DMS114 treated with DMSO at 0.1 percent for 48 hours (cell line): ENCODE measurements at regions not wholly inside any gene's neighbourhood (a gene's known extent, or its start where the extent isn't known, plus 50 kb on each side); places are given as distances from the start of the nearest gene placed in this dataset.

ENCODE experiments used
- DNase-seq: peaks from one replicate; lab custom pipeline; 2025; ENCODE audit not compliant: unreplicated experiment; lab: John Stamatoyannopoulos, UW

GRCh38 chr4:11735651-11736050 lies 307.0 kb upstream of the HS3ST1 start:
- DNase-seq = no peak

DNA sequence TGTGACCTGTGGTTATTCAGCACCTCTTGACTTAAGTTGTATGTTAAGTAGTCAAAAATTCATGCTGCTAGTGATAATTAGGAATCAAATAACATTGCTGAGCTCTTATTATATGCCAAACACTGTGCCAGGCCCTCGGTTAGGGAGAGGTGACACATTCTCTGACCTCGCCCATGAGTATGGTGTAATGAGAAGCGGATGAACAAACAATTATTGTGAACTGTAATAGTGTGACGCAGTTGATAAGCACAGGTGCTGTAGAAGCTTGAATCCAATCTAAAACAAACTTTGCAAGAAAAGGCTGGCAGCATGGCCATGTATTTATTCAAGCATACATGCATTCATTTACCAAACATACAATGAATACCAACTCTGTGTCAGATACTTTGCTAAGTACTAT lies 303.5 kb upstream of the HS3ST1 start:
- DNase-seq = no peak

DNA sequence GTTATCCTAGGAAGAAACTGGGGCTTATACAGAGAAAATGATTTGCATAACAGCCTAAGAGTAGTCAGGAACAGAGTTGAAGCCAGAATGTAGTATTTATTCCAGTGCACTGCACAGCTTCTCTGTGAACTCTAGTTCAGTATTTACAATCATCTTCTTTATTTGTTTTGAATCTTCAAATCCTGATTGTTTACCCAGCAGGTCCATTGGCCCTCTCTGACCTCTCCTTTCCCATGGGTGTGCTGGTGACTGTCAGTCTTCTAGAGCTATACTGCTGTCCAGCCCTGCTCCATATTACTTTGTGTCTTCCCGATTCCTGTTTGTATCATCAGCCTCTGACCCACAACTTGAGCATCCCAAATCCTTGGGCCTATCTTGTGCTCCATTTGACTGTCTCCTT lies 301.9 kb upstream of the HS3ST1 start:
- DNase-seq = no peak

DNA sequence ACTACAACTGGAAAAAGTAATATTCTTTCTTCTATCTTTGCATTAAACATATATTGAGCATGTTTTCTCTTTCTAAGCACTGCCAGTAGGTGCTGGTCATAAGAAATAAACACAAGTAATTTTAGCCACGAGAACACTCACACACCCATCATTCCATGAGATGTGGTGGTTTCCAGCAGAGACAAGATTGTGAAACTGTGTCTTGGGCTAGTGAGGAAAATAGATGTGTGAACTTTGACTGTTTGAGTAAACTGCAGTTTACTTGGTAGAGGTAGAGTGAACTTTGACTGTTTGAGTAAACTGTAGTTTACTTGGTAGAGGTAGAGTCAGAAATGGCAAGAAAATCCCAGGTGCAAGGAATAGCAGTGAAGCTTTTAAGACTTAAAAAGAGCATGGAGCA lies 300.9 kb upstream of the HS3ST1 start:
- no peak for DNase-seq

DNA sequence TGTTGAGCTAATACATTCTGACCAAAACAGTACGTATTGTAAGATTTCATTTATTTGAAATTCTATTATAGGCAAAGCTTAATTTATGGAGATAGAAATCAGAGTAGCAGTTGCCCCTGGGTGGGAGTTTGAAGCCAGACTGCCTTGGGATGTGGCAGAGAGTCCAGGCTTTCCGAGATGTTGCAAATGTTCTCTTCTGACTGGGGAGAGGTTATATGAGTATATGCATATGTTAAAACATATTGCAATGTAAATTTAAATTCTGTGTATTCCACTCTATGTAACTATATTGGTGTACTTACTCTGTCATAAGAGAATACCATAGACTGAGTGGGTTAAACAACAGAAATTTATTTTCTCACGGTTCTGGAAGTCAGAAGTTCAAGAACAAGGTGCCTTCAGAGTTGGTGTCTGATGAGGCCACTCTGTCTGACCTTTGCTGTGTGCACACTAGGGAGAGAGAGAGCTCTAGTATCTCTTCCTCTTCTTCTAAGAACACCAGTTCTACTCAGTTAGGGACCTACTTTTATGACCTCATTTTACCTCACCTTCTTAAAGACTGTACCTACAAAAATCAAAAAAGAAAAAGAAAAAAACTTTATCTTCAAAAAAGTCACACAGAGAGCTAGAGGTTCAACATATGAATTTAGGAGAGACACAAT lies 299.3 kb upstream of the HS3ST1 start:
- no peak for DNase-seq

GRCh38 chr4:11724731-11725130 lies 296.0 kb upstream of the HS3ST1 start:
- no peak for DNase-seq

DNA sequence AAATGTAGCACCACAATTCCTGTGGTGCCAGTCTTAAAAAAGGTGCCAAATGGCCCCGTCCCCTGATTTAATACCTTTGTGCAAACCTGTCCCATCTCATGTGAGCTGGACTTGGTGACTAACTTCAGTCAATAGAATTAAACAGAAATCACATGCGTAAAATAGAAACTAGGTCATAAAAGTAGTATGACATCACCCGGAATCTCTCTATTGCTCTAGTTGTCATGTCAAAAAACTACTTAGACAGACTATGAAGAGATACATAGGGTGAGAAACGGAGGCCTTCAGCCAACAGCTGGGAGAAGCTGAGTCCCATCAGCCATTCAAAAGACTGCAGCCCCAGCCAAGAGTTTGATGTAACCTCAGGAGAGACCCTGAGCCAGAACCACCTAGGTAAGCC lies 293.5 kb upstream of the HS3ST1 start:
- DNase-seq = no peak

GRCh38 chr4:11720292-11720691 lies 291.6 kb upstream of the HS3ST1 start:
- DNase-seq = no peak

DNA sequence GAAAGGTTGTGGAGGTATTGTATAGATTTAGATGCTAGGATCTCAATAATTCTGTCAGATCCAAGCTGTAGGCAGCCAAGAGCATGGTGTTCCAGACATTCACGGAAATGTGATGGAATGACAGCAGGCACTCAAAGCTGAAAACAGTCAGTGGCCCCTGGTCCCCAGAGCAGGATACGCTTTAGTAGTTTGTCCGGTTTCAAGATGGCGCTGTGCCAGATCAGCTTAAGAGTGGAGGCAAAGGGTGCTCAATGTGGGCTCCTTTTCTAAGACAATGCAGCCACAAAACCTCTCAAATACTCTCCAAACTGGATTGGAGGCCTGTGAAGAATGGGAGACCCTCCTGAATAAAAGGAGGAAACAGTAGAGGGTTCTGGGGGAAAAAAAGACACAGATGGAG lies 291.2 kb upstream of the HS3ST1 start:
- DNase-seq = no peak

DNA sequence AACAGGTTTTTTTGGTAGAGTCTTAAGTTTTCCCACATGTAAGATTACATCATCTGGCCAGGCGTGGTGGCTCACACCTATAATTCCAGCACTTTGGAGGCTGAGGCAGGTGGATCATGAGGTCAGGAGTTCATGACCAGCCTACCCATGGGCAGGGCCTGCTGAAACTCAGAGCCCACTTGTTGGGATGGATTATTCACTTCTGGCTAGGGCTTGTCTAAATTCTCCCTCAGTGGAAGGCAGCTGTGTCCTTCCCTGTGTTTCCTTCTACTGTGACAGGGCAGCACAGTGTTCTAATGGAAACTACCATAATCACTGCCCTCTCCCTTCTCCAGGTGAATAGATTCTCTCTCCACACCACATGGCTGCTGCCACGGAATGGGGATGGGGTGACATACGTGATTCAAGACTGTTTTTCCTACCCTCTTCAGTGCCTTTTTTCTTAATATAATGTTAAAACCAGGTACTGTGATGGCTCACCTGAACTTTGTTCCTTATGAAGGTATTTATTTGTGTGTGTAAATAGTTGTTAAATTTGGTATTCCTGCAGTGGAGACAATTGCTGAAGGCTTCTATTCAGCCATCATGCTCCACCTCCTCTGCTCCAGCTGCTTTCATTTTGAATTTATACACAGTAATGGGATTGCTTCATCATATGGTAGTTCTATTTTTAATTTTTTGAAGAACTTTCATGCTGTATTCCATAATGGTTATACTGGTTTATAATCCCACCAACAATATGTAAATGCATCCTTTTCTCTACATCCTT lies 287.2 kb upstream of the HS3ST1 start:
- DNase-seq = no peak

DNA sequence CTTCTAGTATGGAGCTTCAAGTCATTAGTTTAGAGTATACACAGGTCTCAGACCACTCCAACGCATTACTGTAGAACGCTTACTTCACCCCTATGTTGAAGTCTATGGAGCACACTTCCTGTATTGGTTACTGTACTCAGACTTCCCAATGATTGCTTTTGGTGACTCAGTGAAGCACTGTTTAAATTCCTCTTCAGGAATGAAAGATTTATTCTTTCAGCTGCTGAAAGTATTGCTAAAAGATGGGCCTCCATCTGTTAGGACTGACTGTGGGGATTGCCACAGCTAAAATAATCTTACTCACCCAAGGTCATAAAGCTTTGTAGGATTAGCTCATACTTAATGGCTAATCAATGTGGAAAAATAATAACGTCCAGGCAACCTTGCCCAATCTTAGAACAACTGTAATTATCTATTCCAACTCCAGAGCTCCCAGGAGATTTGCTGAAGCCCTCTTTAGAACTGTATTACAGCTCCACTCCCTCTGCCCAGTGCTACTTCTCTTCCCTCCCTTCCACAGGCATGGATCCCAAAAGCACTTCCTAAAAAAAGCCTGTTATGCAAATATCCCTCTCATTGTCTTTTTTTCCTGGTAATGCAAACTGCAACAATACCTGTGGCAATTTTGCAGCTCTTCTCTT lies 281.9 kb upstream of the HS3ST1 start:
- DNase-seq = no peak

DNA sequence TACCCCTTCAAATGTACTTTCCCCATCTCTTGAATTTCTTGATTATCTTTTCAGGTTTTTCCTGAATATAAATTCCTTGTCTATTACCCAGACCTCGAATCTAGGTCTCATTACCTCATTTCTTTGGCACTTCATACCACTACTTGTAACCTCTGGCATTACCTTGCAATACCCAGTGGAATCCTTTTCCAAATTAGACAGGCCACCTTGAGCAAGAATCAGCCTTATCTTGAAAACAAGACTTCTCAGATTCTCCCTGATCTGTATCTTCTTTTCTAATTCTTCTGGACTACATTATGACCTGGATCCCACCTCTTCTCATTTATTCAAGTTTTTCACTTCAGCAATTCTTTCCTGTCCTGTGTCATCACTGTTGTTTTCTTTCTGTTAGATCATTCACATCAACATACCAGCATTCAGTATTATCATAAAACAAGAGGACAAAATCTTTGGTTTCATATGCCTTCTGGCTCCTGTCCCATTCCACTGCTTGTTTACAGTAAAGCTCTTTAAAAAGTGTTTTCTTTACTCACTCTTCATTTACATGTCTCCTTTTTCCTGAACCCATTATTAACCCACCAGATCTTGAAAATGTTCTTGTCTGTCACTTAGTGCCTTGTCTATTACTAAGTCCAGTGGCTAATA lies 275.6 kb upstream of the HS3ST1 start:
- no peak for DNase-seq

DNA sequence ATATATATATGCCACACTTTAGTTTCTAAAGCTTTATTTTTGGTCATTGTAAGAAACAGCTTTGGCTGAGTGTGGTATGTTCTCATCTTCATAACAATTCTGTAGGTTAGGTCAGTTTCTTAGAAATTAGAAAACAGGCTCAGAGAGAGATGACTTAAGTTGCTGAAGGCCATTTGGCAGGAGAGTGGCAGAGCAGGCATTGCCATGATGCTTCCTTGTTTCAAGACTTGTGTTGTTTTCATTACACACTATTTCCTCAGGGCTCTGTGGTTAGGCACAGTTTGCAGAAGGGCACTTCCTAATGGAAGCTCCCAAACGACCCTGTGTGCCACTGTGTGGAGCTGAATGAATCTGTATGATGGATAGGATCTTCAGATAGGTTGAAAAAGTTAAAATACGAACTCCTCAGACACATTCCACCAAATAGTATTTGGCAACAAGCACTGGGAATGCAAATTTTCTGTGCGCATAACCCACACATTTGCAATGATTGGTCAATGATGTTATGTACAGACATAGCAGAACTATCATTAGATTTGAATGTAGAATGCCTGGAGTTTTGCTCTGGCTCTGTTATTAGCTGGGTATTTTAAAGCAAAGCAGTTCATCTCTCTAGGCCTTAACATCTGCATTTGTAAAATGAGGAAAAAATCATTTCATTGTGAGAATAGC lies 274.3 kb upstream of the HS3ST1 start:
- no peak for DNase-seq

DNA sequence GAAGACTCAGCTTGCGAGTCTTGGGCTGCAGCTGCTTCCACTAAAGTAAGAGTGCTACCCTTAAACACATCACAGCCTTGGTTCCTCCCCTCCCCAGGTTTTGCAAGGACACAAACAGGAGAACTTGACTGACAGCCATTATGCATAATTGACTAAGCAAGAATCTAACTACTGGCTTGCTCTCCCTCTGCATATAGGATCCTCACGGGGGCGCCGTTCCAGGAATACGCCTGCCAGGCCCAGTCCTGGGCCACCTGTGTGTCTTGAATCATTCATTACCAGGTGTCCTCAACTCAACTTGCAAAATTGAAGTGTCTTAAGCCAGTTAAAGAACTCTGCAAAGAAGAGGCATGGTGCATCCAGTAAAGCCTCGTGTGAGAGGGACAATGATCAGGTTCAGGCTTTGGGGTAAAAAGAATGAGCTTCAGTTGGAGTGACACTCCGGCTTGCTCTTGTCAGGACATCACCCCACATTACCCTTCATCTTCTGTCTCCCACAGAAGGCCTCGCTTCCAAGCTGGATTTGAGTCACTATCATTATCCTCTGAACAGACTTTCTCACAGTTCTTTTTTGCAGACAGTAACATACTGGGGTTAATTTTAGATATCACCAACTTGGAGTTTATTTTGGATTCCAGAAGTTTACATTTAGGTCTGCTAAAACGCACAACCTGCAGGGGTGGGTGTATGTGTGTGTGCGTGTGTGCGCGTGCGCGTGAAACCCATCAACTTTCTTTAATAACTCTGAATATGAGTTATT lies 273.5 kb upstream of the HS3ST1 start:
- no peak for DNase-seq

DNA sequence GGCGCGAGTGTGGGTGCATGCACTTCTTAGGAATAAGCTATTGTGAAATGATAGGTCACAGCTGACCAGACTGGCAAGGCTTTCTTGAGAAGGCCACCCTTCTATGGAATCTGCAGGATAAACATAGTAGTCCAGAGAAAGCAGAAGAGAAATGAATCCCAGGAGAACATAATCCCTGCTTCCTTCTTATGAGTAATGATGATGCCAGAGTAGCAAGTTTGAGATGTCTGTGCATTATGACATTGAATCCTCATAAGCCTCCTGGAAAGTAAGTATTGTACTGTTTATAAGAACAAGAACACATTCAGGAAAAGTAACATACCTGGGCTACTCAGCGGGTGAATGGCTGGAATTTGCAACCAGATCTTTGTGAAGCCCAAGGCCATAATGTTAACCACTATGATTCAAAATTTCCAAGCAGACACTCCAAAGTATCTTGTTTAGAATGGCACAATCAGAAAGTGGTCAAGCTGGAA lies 272.1 kb upstream of the HS3ST1 start:
- DNase-seq = no peak

DNA sequence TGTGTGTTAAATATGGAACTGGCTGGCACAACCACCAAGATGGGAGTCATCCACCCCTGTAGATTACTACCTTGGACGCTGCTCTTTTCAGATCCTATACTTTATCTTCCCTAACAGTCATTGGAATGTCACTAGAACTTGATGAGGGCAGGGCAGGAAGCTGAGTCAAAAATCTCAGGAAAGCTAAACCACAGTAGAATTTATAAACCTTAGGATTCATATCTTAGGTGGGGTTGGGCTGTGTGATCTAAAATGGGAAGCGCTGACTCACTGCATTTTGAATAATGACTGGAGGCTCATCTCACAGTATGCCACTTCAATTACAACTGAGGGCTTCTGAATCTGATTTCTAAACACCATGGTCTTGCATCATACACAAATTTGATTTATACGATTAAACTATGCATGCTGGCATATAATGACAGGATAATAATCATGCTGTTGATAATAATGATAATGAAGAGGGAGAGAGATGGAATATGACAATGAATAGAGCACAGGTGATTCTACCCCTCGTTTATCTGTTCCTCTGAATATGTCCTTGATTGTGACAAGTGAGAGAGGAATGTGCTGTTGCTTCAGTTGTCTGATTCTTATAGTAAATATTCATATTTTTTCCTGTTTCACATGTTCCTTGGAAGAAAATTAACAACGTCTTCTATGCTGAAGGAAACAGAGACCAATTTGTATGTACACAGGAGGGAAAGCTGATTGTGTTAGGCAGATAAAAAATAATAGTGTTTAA lies 270.3 kb upstream of the HS3ST1 start:
- DNase-seq = no peak

- no peak for DNase-seq
These were observed 269.3 kb upstream of the HS3ST1 start for GRCh38 chr4:11698033-11698432.

DNA sequence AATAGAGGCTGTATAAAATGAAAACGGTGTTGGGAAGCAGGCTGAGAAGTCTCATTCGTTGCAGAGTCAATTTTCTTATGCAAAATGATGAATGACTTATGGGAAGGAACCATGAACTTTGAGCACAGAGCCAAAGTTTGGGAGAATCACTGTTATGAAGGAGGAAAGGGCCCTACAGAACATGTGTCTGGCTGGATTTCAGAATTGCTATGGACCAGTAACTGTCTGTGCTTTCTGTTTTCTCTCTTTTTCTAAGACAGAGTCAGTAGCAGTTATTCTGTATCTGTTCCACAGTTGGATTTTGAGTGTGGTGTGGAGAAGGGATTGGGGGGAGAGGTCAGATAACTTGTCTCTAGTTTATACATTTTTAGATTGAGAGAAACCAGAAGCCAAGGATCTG lies 265.0 kb upstream of the HS3ST1 start:
- DNase-seq = no peak

DNA sequence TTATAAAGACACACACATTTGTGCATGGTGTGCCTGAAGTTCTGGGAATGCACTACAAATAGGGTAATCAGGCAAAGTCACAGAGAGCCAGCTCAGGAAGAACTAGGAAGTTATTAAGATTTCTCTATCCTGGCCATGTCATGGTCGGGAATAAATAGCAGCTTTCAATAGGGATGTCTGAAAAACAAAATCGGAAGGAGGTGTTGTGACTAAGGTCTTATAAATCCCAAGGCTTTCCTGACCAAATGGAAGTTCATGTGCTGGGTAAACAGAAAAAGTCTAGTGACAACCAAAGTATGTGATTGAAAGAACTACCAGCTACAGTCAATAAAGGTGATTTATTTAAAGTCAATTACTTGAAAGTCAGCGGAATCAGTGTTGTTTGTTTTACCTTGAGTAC lies 262.5 kb upstream of the HS3ST1 start:
- DNase-seq = no peak

GRCh38 chr4:11687727-11688126 lies 259.0 kb upstream of the HS3ST1 start:
- DNase-seq = no peak
